Midbrain (tissue), 1 donor: ENCODE measurements at regions not wholly inside any gene's neighbourhood (a gene's known extent, or its start where the extent isn't known, plus 50 kb on each side); places are given as distances from the start of the nearest gene placed in this dataset.
"Not testable (repeated sequence)": the region's sequence is repeated elsewhere in the genome, so short reads cannot be mapped to it uniquely, and the experiment has no call there.

ENCODE experiments used
- DNase-seq: peaks from one replicate; lab custom pipeline; 2025; lab: John Stamatoyannopoulos, UW

- peak; percentile 91 for DNase-seq
These were observed 132.3 kb upstream of the C11orf58 start for GRCh38 chr11:16605894-16606783.

- DNase-seq, result peak; percentile 44
These were observed 133.0 kb upstream of the C11orf58 start for GRCh38 chr11:16605389-16605893.

- no peak for DNase-seq
These were observed 133.6 kb upstream of the C11orf58 start for GRCh38 chr11:16604794-16605388.

GRCh38 chr11:16603890-16604793 lies 134.3 kb upstream of the C11orf58 start:
- peak; percentile 31 for DNase-seq

- DNase-seq, result no peak
These were observed 135.2 kb upstream of the C11orf58 start for GRCh38 chr11:16603245-16603644.

GRCh38 chr11:16598906-16599305 lies 139.5 kb upstream of the C11orf58 start:
- DNase-seq, result no peak

GRCh38 chr11:16598032-16598431 lies 140.4 kb upstream of the C11orf58 start:
- no peak for DNase-seq

GRCh38 chr11:16596231-16596630 lies 142.2 kb upstream of the C11orf58 start:
- no peak for DNase-seq

- no peak for DNase-seq
These were observed 147.3 kb upstream of the C11orf58 start for GRCh38 chr11:16591157-16591556.

GRCh38 chr11:16587670-16588069 lies 150.8 kb upstream of the C11orf58 start:
- DNase-seq, result peak; percentile 42

- DNase-seq, result no peak
These were observed 153.9 kb upstream of the C11orf58 start for GRCh38 chr11:16584569-16584968.

- DNase-seq, result not testable (repeated sequence)
These were observed 157.4 kb upstream of the C11orf58 start for GRCh38 chr11:16581078-16581477.

GRCh38 chr11:16577490-16577889 lies 161.0 kb upstream of the C11orf58 start:
- DNase-seq, result no peak

GRCh38 chr11:16574889-16575288 lies 163.6 kb upstream of the C11orf58 start:
- not testable (repeated sequence) for DNase-seq

GRCh38 chr11:16572945-16573344 lies 165.5 kb upstream of the C11orf58 start:
- no peak for DNase-seq

- DNase-seq, result no peak
These were observed 177.3 kb upstream of the C11orf58 start for GRCh38 chr11:16561150-16561549.

- DNase-seq, result no peak
These were observed 180.0 kb upstream of the C11orf58 start for GRCh38 chr11:16558494-16558893.

GRCh38 chr11:16555956-16556355 lies 182.5 kb upstream of the C11orf58 start:
- no peak for DNase-seq

GRCh38 chr11:16554361-16554760 lies 184.1 kb upstream of the C11orf58 start:
- DNase-seq, result no peak

- DNase-seq, result no peak
These were observed 190.6 kb upstream of the C11orf58 start for GRCh38 chr11:16547879-16548278.

GRCh38 chr11:16543642-16544041 lies 187.3 kb upstream of the SOX6 start:
- no peak for DNase-seq

- DNase-seq, result no peak
These were observed 186.0 kb upstream of the SOX6 start for GRCh38 chr11:16542353-16542752.
